DND-41 (cell line): ENCODE measurements at regions not wholly inside any gene's neighbourhood (a gene's known extent, or its start where the extent isn't known, plus 50 kb on each side); places are given as distances from the start of the nearest gene placed in this dataset.

ENCODE experiments used
- ATAC-seq: fragments of 200-7000 bp; cut with Tn5 transposase; 3 replicates; pipeline ENCODE4 v1.9.1; 2021; ENCODE audit warnings: low read depth; ENCODE audit not compliant: insufficient read depth
- DNase-seq: peaks from one replicate; pipeline ENCODE4 v3.0.0-alpha.2; 2020
- H2AFZ ChIP-seq: 2 replicates; pipeline ENCODE4 v1.6.0; 2012; ENCODE audit warnings: low read depth, low read length
- H3K27ac ChIP-seq: 2 replicates; pipeline ENCODE4 v1.5.1; 2012; ENCODE audit warnings: low read length, inconsistent platforms
- H3K27me3 ChIP-seq: fragments of 200-600 bp; sonication (generic); 2 replicates; pipeline ENCODE4 v1.6.0; 2012; ENCODE audit warnings: low read length, mild to moderate bottlenecking, inconsistent platforms; ENCODE audit not compliant: insufficient read depth, poor library complexity
- H3K36me3 ChIP-seq: 2 replicates; pipeline ENCODE4 v1.5.1; 2012; ENCODE audit warnings: low read length, inconsistent platforms; ENCODE audit not compliant: insufficient read depth
- H3K4me1 ChIP-seq: 2 replicates; pipeline ENCODE4 v1.5.1; 2012; ENCODE audit warnings: mild to moderate bottlenecking, low read length; ENCODE audit not compliant: insufficient read depth
- H3K4me2 ChIP-seq: 2 replicates; pipeline ENCODE4 v1.6.0; 2012; ENCODE audit warnings: mild to moderate bottlenecking, moderate library complexity, low read length, inconsistent platforms; ENCODE audit not compliant: insufficient read depth
- H3K4me3 ChIP-seq, 2 experiments: fragments of 200-600 bp in 1 of 2; shearing (Covaris generic) in 1 of 2; 2 replicates each; pipeline ENCODE4 v1.5.1; 2012 to 2016; ENCODE audit warnings: inconsistent platforms in 2 of 2, low read length in 2 of 2, mild to moderate bottlenecking in 2 of 2, low read depth in 1 of 2, moderate library complexity in 1 of 2
- H3K79me2 ChIP-seq: 2 replicates; pipeline ENCODE4 v1.6.0; 2012; ENCODE audit warnings: low read length, inconsistent platforms; ENCODE audit not compliant: insufficient read depth
- H3K9ac ChIP-seq: 2 replicates; pipeline ENCODE4 v1.6.0; 2012; ENCODE audit warnings: low read depth, mild to moderate bottlenecking, inconsistent platforms, low read length, moderate library complexity
- H3K9me3 ChIP-seq: 2 replicates; pipeline ENCODE4 v1.5.1; 2012; ENCODE audit warnings: low read length, moderate library complexity, mild to moderate bottlenecking, inconsistent platforms; ENCODE audit not compliant: insufficient read depth, severe bottlenecking
- H4K20me1 ChIP-seq: 2 replicates; pipeline ENCODE4 v1.6.0; 2012; ENCODE audit warnings: low read length; ENCODE audit not compliant: insufficient read depth
- EZH2 ChIP-seq: IDR thresholded peaks from 3 replicates; pipeline ENCODE4 v1.6.1; 2012; ENCODE audit warnings: borderline replicate concordance, low read depth, mild to moderate bottlenecking, moderate library complexity, low read length, inconsistent platforms; ENCODE audit not compliant: severe bottlenecking
- TF ChIP-seq, protein P1 (sequence below): IDR thresholded peaks from 2 replicates; pipeline ENCODE4 v1.5.1; 2012; ENCODE audit warnings: borderline replicate concordance, low read length, moderate library complexity, mild to moderate bottlenecking; ENCODE audit not compliant: poor library complexity, severe bottlenecking; ENCODE audit errors: extremely low read depth

DNA sequence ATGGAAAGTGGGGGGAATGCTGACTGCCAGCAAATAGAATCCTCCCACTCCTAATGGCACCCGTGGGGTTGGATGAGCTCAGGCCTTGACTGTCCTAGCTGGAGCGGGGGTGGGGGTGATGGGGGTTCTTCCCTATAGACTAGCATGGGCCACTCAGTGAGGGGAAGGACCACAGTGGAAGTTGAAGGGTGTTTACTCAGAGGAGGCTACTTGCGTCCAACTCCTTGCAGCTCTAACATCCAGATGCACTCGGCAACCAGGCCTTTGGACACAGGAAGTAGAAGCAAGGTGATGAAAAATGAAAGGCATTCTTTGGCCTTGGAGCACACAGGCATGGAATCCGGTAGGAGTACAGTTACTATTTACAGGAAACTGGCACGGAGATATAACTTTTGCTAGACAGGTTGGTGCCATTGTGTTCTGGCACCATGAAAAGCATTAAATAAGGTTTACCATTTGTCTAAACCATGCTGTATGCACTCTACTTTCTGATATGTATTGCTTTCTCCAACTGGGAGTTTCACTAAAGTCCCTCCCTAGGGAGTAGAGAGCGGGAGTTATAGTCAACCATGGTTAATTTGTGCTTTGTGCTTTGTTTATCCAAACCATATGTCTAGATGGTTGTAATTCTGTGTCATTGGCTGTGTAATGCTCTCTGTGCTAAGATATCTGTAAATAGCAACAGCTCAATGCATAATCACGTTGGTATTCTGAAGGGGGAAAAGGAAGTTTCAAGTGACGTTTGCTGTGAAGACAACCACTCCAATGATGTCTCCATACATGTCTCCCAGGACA is 125.3 kb downstream of the TSHZ3 start:
- DNase-seq: no peak
- Histone ChIP-seq H3K36me3 (no peaks in the 10 kb centered on the region), H3K4me2 (no peak overlapping the region), H4K20me1 (no peaks in the 10 kb centered on the region), H3K27ac (no peak overlapping the region), H3K4me3 (no peak overlapping the region), H2AFZ (no peak overlapping the region), H3K27me3 (no peaks in the 10 kb centered on the region), H3K9ac (no peak overlapping the region), H3K9me3 (no peaks in the 10 kb centered on the region), H3K4me1 (peaks cover 4% of the 10 kb centered on the region; the same call in 1 of the 2 replicates), H3K79me2 (no peaks in the 10 kb centered on the region)
- no peak for ATAC-seq
- TF ChIP-seq, protein P1, sequence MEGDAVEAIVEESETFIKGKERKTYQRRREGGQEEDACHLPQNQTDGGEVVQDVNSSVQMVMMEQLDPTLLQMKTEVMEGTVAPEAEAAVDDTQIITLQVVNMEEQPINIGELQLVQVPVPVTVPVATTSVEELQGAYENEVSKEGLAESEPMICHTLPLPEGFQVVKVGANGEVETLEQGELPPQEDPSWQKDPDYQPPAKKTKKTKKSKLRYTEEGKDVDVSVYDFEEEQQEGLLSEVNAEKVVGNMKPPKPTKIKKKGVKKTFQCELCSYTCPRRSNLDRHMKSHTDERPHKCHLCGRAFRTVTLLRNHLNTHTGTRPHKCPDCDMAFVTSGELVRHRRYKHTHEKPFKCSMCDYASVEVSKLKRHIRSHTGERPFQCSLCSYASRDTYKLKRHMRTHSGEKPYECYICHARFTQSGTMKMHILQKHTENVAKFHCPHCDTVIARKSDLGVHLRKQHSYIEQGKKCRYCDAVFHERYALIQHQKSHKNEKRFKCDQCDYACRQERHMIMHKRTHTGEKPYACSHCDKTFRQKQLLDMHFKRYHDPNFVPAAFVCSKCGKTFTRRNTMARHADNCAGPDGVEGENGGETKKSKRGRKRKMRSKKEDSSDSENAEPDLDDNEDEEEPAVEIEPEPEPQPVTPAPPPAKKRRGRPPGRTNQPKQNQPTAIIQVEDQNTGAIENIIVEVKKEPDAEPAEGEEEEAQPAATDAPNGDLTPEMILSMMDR: no peak
- TF ChIP-seq EZH2: no peak

DNA sequence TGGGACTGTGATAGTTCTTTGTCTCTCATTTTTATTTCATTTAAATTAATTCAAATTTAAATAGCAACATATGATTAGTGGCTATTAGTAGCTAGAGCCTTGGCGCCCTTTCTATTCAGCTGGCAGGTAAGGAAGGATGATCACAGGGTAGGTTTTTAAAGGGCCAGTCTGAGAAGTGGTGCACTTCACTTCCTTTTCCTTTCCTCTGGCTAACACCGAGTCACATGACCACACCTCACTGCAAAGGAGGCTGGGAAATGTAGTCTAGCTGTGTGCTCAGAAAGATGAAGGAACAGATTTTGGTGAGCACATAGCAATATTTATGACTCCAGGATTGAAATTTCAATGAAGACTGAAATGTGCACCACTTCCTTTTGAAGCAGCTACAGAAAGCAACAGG is 128.7 kb downstream of the TSHZ3 start:
- Histone ChIP-seq H3K4me3 (no peak overlapping the region), H3K4me2 (no peak overlapping the region), H4K20me1 (no peaks in the 10 kb centered on the region), H3K9ac (no peak overlapping the region), H3K9me3 (no peaks in the 10 kb centered on the region), H3K79me2 (no peaks in the 10 kb centered on the region), H3K27me3 (no peaks in the 10 kb centered on the region), H2AFZ (peak overlapping the region; percentile 47), H3K4me1 (peaks cover 4% of the 10 kb centered on the region; the same call in 1 of the 2 replicates), H3K27ac (no peak overlapping the region), H3K36me3 (no peaks in the 10 kb centered on the region)
- ATAC-seq: peak; percentile 86
- TF ChIP-seq EZH2: no peak
- peak; percentile 50 for DNase-seq

DNA sequence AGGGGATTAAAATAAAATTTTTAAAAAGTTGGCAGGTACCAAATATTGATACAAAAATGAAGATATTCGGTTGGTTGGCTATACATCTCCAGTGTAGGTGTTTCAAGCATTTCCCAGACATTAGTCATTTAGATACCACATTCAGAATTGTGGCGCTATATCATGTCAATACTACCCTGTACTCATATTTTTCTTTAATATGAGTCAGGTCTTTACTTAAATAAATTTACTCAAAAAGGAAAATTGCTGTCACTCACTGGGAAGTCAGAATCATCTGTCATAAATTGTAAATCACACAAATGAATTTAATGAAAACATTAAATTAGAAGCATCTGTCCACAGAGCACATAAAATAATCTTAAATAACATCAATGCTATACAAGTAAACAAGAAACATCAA is 134.2 kb downstream of the TSHZ3 start:
- H3K27me3 ChIP-seq: no peaks in the 10 kb centered on the region
- H3K36me3 ChIP-seq: no peaks in the 10 kb centered on the region
- H3K79me2 ChIP-seq: no peaks in the 10 kb centered on the region
- H4K20me1 ChIP-seq: no peaks in the 10 kb centered on the region
- no peak for DNase-seq
- no peak for ATAC-seq
- H2AFZ ChIP-seq: no peak overlapping the region
- H3K4me2 ChIP-seq: no peak overlapping the region
- no peak overlapping the region for H3K9ac ChIP-seq
- no peaks in the 10 kb centered on the region for H3K9me3 ChIP-seq
- no peak for TF ChIP-seq EZH2
- TF ChIP-seq, protein P1: no peak
- no peak overlapping the region for H3K4me3 ChIP-seq
- H3K27ac ChIP-seq: no peak overlapping the region
- H3K4me1 ChIP-seq: peaks cover 16% of the 10 kb centered on the region

DNA sequence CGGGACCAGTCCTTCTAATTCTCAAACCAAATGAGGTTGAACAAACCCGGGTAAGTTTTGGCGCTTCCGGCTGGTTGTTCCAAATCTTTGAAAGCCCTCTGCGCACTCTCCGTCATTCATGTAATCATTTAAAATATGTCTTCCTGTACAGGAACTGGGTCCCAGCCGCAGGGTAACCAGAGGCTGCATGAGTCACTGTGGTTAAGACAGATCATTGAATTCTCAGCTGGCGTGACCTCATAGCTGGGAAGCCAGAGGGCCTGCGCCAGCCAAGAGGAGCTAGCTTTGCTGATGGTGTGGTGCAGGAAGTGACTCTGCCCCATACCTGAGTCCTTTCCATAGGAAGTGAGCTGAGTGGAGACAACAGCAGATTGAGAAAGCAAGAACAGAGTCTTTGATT is 135.2 kb downstream of the TSHZ3 start:
- Histone ChIP-seq H3K27ac (peak overlapping the region; percentile 69), H3K4me2 (peak overlapping the region; percentile 53), H2AFZ (peak overlapping the region; percentile 66; the same call in 1 of the 2 replicates), H3K4me1 (peaks cover 16% of the 10 kb centered on the region), H3K9me3 (no peaks in the 10 kb centered on the region), H3K9ac (0 out of 2 replicates have a peak overlapping the region, but pooled peaks have one; percentile 26), H3K36me3 (no peaks in the 10 kb centered on the region), H4K20me1 (no peaks in the 10 kb centered on the region), H3K4me3 (no peak overlapping the region; a peak in 1 of 4 replicates), H3K27me3 (no peaks in the 10 kb centered on the region), H3K79me2 (no peaks in the 10 kb centered on the region)
- peak; percentile 94 for DNase-seq
- ATAC-seq: peak; percentile 100
- TF ChIP-seq, protein P1: no peak
- no peak for TF ChIP-seq EZH2
